Neural cell (in vitro differentiated cells): ENCODE measurements at regions not wholly inside any gene's neighbourhood (a gene's known extent, or its start where the extent isn't known, plus 50 kb on each side); places are given as distances from the start of the nearest gene placed in this dataset.

Source experiments
- H2AFZ ChIP-seq: fragments of 200-600, 300-800 bp; sonication (generic), shearing (Covaris generic); 2 replicates; pipeline ENCODE4 v1.6.0; 2014; ENCODE audit warnings: low read depth, mild to moderate bottlenecking, antibody characterized with exemption, low read length, moderate library complexity
- H3F3A ChIP-seq: fragments of 200-600 bp; shearing (Covaris generic); 2 replicates; pipeline ENCODE4 v1.6.1; 2016; ENCODE audit warnings: mild to moderate bottlenecking, moderate library complexity, mixed read lengths, antibody characterized with exemption, low read length; ENCODE audit not compliant: insufficient read depth, poor library complexity, severe bottlenecking
- H3K27ac ChIP-seq: fragments of 200-600, 300-800 bp; sonication (generic), shearing (Covaris generic); 2 replicates; pipeline ENCODE4 v1.5.1; 2014; ENCODE audit warnings: mild to moderate bottlenecking, low read length, moderate library complexity
- H3K27me3 ChIP-seq: fragments of 300-800, 200-600 bp; sonication (generic), shearing (Covaris generic); 2 replicates; pipeline ENCODE4 v1.6.0; 2014; ENCODE audit warnings: mild to moderate bottlenecking, low read depth, low read length, moderate library complexity; ENCODE audit not compliant: insufficient read depth
- H3K36me3 ChIP-seq: fragments of 300-800, 200-600 bp; sonication (generic), shearing (Covaris generic); 2 replicates; pipeline ENCODE4 v1.5.1; 2014; ENCODE audit warnings: mild to moderate bottlenecking, antibody characterized with exemption, low read length, moderate library complexity; ENCODE audit not compliant: insufficient read depth
- H3K4me2 ChIP-seq: fragments of 300-800, 200-600 bp; sonication (generic), shearing (Covaris generic); 2 replicates; pipeline ENCODE4 v1.6.0; 2014; ENCODE audit warnings: mild to moderate bottlenecking, low read length
- H3K4me3 ChIP-seq: fragments of 300-800, 200-600 bp; sonication (generic), shearing (Covaris generic); 2 replicates; pipeline ENCODE4 v1.5.1; 2014; ENCODE audit warnings: mild to moderate bottlenecking, low read length, moderate library complexity
- H3K79me2 ChIP-seq: fragments of 200-600 bp; shearing (Covaris generic); replicated peaks from 2 replicates; pipeline ENCODE4 v1.6.0; 2014; ENCODE audit warnings: mild to moderate bottlenecking, low read length, moderate library complexity; ENCODE audit not compliant: insufficient read depth
- H3K9ac ChIP-seq: fragments of 300-800, 200-600 bp; sonication (generic), shearing (Covaris generic); 2 replicates; pipeline ENCODE4 v1.6.1; 2016; ENCODE audit warnings: mild to moderate bottlenecking, low read length, mixed read lengths
- H3K9me2 ChIP-seq: fragments of 200-600 bp; shearing (Covaris generic); 2 replicates; pipeline ENCODE4 v1.6.1; 2016; ENCODE audit warnings: mild to moderate bottlenecking, low read length, mixed read lengths; ENCODE audit not compliant: insufficient read depth
- H3K9me3 ChIP-seq: fragments of 200-600, 300-800 bp; sonication (generic), shearing (Covaris generic); 2 replicates; pipeline ENCODE4 v1.6.1; 2016; ENCODE audit warnings: mild to moderate bottlenecking, mixed run types, low read length, moderate library complexity, mixed read lengths
- H4K20me1 ChIP-seq: fragments of 200-600 bp; shearing (Covaris generic); 2 replicates; pipeline ENCODE4 v1.6.1; 2016; ENCODE audit warnings: mild to moderate bottlenecking, mixed run types; ENCODE audit not compliant: insufficient read depth
- EP300 ChIP-seq: fragments of 450-650 bp; conservative IDR thresholded peaks from 2 replicates; pipeline ENCODE4 v1.6.1; 2014; ENCODE audit warnings: antibody characterized with exemption, mild to moderate bottlenecking, moderate library complexity; ENCODE audit not compliant: poor library complexity, severe bottlenecking
- EZH2 ChIP-seq: fragments of 200-600, 300-800 bp; shearing (Covaris generic), sonication (generic); IDR thresholded peaks from 2 replicates; pipeline ENCODE4 v1.6.1; 2014; ENCODE audit warnings: antibody characterized with exemption, low read length, borderline replicate concordance, mild to moderate bottlenecking; ENCODE audit not compliant: insufficient read depth, poor library complexity, severe bottlenecking
- MXI1 ChIP-seq: fragments of 450-650 bp; conservative IDR thresholded peaks from 2 replicates; pipeline ENCODE4 v1.6.1; 2014; ENCODE audit warnings: antibody characterized with exemption, mild to moderate bottlenecking; ENCODE audit not compliant: poor library complexity, severe bottlenecking
- POLR2AphosphoS5 ChIP-seq: IDR thresholded peaks from 2 replicates; pipeline ENCODE4 v1.6.1; 2012
- RAD21 ChIP-seq: fragments of 450-650 bp; conservative IDR thresholded peaks from 2 replicates; pipeline ENCODE4 v1.6.1; 2014; ENCODE audit warnings: antibody characterized with exemption, mild to moderate bottlenecking, moderate library complexity
- SMC3 ChIP-seq: fragments of 450-650 bp; conservative IDR thresholded peaks from 2 replicates; pipeline ENCODE4 v1.6.1; 2014; ENCODE audit warnings: antibody characterized with exemption, mild to moderate bottlenecking, moderate library complexity; ENCODE audit not compliant: poor library complexity
- TAF1 ChIP-seq: IDR thresholded peaks from 2 replicates; pipeline ENCODE4 v1.6.1; 2012; ENCODE audit warnings: low read depth
- TF ChIP-seq, protein P1 (sequence below): IDR thresholded peaks from 2 replicates; pipeline ENCODE4 v1.6.1; 2012; ENCODE audit warnings: borderline replicate concordance
- TF ChIP-seq, protein P2 (sequence below): fragments of 450-650 bp; IDR thresholded peaks from 2 replicates; pipeline ENCODE4 v1.5.1; 2014; ENCODE audit warnings: antibody characterized with exemption, mild to moderate bottlenecking, moderate library complexity; ENCODE audit not compliant: poor library complexity, severe bottlenecking

DNA sequence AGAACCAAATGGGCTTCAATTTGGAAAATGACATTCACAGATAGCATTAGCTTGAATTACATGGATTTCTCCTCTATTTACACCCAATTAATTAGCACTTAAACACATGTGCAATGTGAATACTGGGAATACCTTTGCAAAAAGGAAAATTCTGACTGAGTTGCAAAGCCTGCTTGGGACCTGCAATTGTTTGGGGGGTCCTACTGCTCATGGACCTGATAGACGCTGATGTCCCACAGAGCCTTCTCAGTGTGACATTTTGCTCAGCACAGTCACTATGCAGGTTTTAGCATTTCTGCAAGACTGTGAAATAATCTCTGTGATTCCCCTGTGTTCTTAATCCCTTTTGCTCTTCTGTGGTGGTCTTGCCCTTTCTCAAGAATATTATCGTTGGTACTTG lies 101.2 kb upstream of the PGRMC2 start:
- Histone ChIP-seq H3K9me3 (no peaks in the 10 kb centered on the region), H3K27ac (no peak overlapping the region), H2AFZ (no peak overlapping the region), H3K36me3 (no peaks in the 10 kb centered on the region), H3K9me2 (no peaks in the 10 kb centered on the region), H3F3A (no peaks in the 10 kb centered on the region), H3K9ac (no peak overlapping the region), H4K20me1 (no peaks in the 10 kb centered on the region), H3K27me3 (no peaks in the 10 kb centered on the region), H3K4me2 (no peak overlapping the region), H3K4me3 (no peak overlapping the region), H3K79me2 (no peaks in the 10 kb centered on the region)
- TF ChIP-seq, protein P1, sequence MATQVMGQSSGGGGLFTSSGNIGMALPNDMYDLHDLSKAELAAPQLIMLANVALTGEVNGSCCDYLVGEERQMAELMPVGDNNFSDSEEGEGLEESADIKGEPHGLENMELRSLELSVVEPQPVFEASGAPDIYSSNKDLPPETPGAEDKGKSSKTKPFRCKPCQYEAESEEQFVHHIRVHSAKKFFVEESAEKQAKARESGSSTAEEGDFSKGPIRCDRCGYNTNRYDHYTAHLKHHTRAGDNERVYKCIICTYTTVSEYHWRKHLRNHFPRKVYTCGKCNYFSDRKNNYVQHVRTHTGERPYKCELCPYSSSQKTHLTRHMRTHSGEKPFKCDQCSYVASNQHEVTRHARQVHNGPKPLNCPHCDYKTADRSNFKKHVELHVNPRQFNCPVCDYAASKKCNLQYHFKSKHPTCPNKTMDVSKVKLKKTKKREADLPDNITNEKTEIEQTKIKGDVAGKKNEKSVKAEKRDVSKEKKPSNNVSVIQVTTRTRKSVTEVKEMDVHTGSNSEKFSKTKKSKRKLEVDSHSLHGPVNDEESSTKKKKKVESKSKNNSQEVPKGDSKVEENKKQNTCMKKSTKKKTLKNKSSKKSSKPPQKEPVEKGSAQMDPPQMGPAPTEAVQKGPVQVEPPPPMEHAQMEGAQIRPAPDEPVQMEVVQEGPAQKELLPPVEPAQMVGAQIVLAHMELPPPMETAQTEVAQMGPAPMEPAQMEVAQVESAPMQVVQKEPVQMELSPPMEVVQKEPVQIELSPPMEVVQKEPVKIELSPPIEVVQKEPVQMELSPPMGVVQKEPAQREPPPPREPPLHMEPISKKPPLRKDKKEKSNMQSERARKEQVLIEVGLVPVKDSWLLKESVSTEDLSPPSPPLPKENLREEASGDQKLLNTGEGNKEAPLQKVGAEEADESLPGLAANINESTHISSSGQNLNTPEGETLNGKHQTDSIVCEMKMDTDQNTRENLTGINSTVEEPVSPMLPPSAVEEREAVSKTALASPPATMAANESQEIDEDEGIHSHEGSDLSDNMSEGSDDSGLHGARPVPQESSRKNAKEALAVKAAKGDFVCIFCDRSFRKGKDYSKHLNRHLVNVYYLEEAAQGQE: no peak
- no peak for TF ChIP-seq SMC3
- no peak for TF ChIP-seq RAD21
- TF ChIP-seq MXI1: no peak
- TF ChIP-seq POLR2AphosphoS5: no peak
- no peak for TF ChIP-seq EZH2
- TF ChIP-seq, protein P2, sequence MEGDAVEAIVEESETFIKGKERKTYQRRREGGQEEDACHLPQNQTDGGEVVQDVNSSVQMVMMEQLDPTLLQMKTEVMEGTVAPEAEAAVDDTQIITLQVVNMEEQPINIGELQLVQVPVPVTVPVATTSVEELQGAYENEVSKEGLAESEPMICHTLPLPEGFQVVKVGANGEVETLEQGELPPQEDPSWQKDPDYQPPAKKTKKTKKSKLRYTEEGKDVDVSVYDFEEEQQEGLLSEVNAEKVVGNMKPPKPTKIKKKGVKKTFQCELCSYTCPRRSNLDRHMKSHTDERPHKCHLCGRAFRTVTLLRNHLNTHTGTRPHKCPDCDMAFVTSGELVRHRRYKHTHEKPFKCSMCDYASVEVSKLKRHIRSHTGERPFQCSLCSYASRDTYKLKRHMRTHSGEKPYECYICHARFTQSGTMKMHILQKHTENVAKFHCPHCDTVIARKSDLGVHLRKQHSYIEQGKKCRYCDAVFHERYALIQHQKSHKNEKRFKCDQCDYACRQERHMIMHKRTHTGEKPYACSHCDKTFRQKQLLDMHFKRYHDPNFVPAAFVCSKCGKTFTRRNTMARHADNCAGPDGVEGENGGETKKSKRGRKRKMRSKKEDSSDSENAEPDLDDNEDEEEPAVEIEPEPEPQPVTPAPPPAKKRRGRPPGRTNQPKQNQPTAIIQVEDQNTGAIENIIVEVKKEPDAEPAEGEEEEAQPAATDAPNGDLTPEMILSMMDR: no peak
- TF ChIP-seq EP300: no peak
- TF ChIP-seq TAF1: no peak

DNA sequence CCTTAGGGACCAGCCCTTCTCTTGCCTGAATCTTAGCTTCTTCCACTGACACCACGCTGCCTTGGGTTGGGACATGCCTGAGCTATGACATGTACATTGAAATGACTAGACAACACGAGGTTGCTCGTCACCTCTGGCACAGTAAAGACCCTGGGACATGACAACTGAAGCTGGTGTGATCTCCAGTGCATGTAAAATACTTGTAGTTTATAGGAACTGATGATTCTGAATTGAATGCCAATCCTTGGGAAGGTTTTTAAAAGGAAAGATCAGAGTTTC lies 100.7 kb upstream of the PGRMC2 start:
- H3K79me2 ChIP-seq: no peaks in the 10 kb centered on the region
- H3K27me3 ChIP-seq: no peaks in the 10 kb centered on the region
- no peak overlapping the region for H3K4me3 ChIP-seq
- no peaks in the 10 kb centered on the region for H3F3A ChIP-seq
- H4K20me1 ChIP-seq: no peaks in the 10 kb centered on the region
- no peak overlapping the region for H2AFZ ChIP-seq
- H3K9me3 ChIP-seq: no peaks in the 10 kb centered on the region
- no peaks in the 10 kb centered on the region for H3K36me3 ChIP-seq
- no peak overlapping the region for H3K27ac ChIP-seq
- H3K9me2 ChIP-seq: no peaks in the 10 kb centered on the region
- TF ChIP-seq TAF1: no peak
- no peak for TF ChIP-seq MXI1
- TF ChIP-seq POLR2AphosphoS5: no peak
- TF ChIP-seq EP300: no peak
- TF ChIP-seq, protein P2: no peak
- no peak for TF ChIP-seq SMC3
- TF ChIP-seq EZH2: no peak
- no peak for TF ChIP-seq RAD21
- TF ChIP-seq, protein P1: no peak
- H3K9ac ChIP-seq: no peak overlapping the region
- H3K4me2 ChIP-seq: no peak overlapping the region
